ENCODE measurements at regions not wholly inside any gene's neighbourhood (a gene's known extent, or its start where the extent isn't known, plus 50 kb on each side); places are given as distances from the start of the nearest gene placed in this dataset.
"Not testable (repeated sequence)": the region's sequence is repeated elsewhere in the genome, so short reads cannot be mapped to it uniquely, and the experiment has no call there.

DNA sequence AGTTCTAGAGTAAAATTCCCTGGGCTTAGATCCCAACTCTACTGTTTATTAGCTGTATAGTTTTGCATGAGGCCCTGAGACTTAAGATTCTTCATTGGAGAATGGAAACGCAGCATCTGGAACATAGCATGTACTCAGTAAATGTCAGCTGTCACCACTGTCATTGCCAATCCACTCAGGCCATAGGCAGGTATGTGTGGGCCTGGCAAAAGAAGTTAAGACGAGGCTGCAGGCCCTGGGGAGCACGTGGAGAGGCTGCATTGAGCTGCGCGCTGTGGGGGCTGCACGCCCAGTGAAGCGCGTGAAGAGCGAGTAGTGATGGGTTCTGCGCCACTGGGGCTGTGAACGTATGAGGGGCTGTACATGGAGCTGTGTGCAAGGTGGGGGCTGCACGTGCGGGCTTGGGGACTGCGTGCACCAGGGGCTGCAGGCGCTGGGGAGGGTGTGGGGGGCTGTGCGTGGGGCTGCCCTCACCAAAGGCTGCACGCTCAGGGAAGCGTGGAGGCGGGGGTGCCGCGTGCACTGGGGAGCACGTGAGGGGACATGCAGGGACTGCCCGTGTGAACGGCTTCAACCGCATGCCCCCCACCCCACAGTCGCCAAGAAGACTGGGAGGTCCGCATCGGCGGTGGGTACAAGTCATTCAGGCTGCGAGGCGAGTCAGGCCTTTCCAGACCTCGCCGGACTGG is 85.5 kb downstream of the PRR15 start:
- DNase-seq (ENCODE audit: low read depth, low spot score) = no peak

DNA sequence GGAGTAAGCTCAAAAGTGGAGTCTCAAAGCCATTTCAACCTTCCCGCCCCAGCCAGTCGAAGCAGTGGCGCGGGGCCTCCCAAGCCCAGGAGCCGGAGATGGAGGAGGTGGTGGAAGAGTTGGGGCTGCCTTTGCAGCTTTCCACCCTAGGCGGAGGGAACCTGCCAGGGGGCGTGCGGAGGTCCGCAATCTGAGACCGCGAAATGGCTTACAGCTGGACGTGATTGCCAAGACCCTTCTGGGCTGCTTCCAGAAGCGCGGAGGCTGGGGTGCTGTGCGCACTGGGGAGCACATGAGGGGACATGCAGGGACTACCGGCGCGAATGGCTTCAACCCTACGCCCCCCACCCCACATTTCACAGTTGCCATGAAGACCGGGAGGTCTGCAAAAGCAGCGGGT is 86.2 kb downstream of the PRR15 start:
- no peak for DNase-seq (ENCODE audit: low read depth, low spot score)

DNA sequence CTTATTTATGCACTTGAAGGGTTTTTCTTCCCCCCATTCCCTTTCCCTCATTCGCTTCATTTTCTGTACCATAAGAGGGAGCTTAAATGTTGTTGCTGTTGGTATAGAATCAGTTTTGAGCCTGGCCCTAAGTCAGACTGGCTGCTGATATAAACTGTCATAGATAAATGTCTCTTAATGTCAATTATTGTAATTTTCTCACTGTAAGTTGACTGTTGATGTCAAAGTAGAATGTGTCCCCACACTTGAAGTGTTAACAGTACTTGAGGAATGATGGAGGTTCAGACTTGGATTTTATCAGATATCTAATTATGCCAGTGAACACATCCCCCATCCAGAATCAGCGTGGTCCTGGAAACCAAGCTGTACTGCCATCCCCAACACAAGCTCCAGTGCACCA is 87.8 kb downstream of the PRR15 start:
- DNase-seq (ENCODE audit: low read depth, low spot score) = no peak

DNA sequence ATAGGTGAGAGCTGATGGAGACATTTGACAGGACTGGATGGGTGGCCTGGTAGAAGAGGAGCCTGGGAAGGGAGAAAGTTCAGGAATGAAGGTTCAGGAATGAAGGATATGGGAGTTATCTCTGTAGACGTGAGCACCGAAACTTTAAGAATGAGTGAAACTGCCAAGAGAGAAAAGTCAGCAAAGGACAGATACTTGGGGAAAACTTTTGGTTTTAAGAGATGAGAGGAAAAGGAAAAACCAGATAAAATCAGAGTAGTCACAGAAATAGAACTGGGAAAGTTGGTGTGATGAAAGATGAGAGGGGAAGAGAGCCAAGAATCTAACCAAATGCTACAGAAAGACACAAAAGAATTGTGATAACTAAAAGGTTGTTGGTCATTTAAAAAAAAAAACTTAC is 88.9 kb downstream of the PRR15 start:
- DNase-seq (ENCODE audit: low read depth, low spot score) = no peak

GRCh38 chr7:29654340-29654739 is 90.7 kb downstream of the PRR15 start:
- DNase-seq (ENCODE audit: low read depth, low spot score) = not testable (repeated sequence)

- DNase-seq (ENCODE audit: low read depth, low spot score) = no peak
Observed at GRCh38 chr7:29657288-29657687, 93.7 kb downstream of the PRR15 start.

DNA sequence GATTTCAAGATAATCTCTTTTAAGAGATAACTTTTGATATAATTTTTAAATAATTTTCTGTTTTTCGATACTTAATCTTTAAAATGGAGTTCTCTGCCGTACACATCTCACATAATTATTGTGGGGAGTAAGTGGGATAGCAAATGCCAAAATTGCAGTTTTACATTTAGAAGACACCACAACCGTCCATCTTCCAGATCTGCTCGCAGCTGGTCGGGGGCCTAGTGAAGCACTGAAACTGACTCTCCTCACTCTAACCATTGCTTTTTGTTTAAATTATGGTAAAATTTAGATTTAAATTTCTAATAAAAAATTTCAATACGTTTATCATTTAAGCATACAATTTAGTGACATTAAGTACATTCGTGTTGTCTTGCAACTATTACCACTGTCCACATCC is 94.2 kb downstream of the PRR15 start:
- no peak for DNase-seq (ENCODE audit: low read depth, low spot score)

GRCh38 chr7:29659213-29659612 is 95.6 kb downstream of the PRR15 start:
- DNase-seq (ENCODE audit: low read depth, low spot score) = not testable (repeated sequence)

GRCh38 chr7:29662899-29663298 is 99.3 kb downstream of the PRR15 start:
- not testable (repeated sequence) for DNase-seq (ENCODE audit: low read depth, low spot score)

GRCh38 chr7:29664999-29665398 is 101.4 kb downstream of the PRR15 start:
- not testable (repeated sequence) for DNase-seq (ENCODE audit: low read depth, low spot score)

GRCh38 chr7:29667096-29667669 is 103.5 kb downstream of the PRR15 start:
- DNase-seq (ENCODE audit: low read depth, low spot score) = not testable (repeated sequence)

- not testable (repeated sequence) for DNase-seq (ENCODE audit: low read depth, low spot score)
Observed at GRCh38 chr7:29671286-29671685, 107.7 kb downstream of the PRR15 start.

- not testable (repeated sequence) for DNase-seq (ENCODE audit: low read depth, low spot score)
Observed at GRCh38 chr7:29673635-29674034, 110.0 kb downstream of the PRR15 start.

GRCh38 chr7:29674626-29675025 is 111.0 kb downstream of the PRR15 start:
- DNase-seq (ENCODE audit: low read depth, low spot score) = not testable (repeated sequence)

DNA sequence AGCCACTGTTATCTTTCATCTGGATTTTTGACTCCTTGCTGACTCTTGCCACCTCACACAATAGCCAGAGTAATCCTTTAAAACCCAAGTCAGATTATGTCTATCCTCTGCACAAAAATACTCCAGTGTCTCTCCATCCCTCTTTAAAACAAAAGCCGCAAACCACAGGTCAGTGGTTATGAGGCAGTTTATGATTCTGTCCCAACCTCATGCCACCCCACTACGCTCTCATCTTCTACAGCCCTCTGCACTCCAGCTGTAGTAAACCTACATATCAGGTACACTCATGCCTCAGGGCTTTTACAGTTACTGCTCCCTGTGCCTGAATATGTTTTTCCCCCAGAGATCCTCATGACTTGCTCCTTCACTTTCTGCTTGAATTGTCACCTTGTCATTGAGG is 113.6 kb downstream of the PRR15 start:
- not testable (repeated sequence) for DNase-seq (ENCODE audit: low read depth, low spot score)

DNA sequence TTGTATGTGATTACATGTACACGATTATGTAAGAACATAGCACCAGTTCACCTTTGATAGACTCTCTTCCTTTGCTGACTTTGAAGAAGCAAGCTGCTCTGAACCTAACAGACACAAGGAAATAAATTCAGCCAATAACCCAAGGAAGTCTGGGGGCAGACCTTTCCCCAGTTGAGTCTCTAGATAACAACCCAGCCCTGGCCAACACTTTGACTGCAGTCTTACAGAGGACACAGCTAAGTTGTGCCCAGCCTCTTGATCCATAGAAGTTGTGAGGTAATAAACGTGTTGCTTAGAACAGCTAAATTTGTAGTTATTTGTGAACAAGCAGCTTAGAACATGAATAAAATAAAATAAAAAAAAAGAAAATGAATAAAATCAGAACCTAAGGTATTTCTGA is 116.3 kb downstream of the PRR15 start:
- DNase-seq (ENCODE audit: low read depth, low spot score) = not testable (repeated sequence)

DNA sequence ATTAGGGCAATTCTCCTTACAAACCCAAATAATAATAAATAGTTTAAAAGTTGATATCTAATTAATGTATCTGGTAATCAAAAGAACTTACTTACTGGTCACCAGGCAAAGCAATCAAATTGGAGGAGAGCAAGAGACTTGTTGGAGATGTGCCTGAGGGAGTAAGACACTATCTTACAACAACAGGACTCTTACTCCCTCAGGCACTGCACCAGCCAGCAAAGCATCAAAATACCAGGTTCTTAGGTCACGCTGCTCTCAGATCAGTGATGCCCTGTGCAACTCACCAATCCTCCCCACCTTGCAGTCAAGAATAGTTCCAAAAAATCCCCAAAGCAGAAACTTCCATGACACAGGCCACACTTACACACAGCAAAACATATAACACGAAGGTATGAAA is 117.0 kb downstream of the PRR15 start:
- DNase-seq (ENCODE audit: low read depth, low spot score) = peak; percentile 36

- not testable (repeated sequence) for DNase-seq (ENCODE audit: low read depth, low spot score)
Observed at GRCh38 chr7:29684151-29684786, 120.6 kb downstream of the PRR15 start.

DNA sequence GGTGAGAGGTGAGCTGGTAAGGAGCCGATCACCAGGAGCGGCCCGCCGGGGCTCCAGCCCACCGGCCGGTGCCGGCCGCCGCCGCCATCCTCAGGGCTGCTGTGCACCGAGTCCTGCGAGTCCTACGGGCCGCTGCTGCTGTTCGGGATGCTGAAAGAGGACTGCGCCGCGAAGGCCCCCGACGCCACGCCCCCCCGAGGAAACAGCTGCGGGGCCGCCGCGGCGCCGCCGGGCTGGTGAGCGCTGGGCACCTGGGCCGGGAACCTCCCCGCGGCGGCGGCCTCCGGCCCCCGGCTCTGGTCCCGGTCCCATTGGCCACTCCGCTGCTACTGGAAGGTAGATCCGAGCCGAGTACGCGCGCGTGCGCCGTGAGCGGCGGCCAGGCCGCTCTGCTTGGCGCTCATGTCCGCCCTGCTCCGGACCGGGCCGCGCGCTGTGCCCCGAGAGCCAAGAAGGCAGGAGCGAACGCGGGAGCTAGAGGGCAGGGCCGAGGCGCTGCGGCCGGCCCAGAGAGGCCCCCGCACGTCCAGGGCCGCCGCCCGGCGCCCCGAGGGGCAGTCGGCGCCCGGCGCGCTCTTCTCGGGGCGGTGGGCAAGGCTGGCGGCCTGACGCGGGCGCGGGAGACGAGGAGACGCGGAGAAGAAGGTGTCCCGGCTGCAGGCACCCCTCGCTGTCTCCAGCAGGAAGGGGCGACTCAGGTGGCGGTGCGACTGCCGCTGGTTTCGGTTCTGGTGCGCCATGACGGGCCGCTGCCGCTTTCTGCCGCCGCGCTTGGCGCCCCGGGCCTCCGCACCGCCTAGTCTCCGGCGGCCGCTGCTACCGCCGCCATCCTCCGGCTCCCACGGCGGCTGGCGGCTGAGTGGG is 121.3 kb upstream of the WIPF3 start:
- peak; percentile 81 for DNase-seq (ENCODE audit: low read depth, low spot score)

DNA sequence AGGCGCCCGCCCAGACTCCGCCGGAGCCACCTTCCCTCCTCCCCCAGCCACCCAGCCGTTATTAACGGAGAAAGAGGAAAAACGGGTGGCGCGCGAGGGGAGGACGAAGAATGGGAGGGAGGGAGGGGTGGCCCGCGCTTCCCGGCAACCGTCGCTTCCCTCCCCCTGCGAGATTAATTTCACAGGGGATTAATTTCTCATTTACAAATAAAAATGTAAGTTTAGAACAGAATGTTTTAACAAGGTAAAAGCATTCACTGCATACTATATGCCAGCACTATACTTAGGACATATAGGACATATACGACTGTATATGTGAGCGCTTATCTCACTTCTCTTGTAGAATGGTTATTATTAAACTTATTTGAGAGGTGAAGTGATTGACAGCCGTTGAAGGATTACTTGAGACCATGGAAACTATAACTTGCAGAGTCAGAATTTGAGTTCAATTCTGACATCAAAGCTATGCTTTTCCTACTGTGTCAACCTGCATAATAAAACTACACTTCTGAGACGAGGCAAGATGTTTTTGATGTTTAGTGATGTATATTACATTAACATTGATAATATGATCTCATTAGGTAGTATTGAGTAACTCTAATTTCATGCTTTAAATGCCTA is 120.5 kb upstream of the WIPF3 start:
- not testable (repeated sequence) for DNase-seq (ENCODE audit: low read depth, low spot score)

DNA sequence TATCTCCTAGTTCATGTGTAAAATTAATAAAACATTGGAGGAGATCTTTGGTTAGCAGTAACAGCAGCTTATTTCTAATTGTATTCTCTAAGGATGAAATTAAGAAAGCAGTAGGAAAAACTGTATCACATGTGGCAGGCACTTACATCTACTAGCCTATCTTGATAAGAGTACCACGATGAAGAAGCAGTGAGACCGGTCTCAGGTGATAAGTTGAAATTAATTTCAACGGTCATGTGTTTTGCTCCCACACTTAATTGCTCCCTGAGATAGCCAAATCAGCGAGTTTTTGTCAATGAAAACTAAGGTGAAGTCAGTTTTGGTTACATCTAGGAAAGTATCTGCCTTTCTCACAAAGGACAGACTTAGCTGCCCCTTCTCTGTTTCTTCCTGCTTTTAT is 115.8 kb upstream of the WIPF3 start:
- DNase-seq (ENCODE audit: low read depth, low spot score) = not testable (repeated sequence)

DNA sequence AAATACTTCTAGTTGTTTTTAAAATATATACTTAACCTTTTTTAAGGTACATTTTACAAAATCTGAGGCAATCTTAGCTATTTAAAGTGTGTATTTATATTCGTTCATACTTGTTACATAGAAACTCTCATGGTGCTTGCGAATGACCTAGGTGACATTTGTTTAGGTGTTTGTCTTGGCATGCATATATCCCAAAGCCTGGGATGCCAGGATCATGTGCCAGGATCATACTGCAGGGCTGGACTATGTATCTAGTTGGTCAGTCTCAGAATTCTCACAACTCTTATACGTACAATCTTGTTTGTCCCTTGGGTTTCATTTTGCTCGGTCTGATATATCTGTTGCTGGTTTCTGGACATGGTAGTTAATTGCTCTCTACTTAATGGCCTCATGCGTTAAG is 109.9 kb upstream of the WIPF3 start:
- DNase-seq (ENCODE audit: low read depth, low spot score) = not testable (repeated sequence)

All from ELF-1 (cell line).